ENCODE measurements at regions not wholly inside any gene's neighbourhood (a gene's known extent, or its start where the extent isn't known, plus 50 kb on each side); places are given as distances from the start of the nearest gene placed in this dataset.
"Not testable (repeated sequence)": the region's sequence is repeated elsewhere in the genome, so short reads cannot be mapped to it uniquely, and the experiment has no call there.

GRCh38 chr4:54842656-54843055 lies 184.9 kb downstream of the KIT start:
- DNase-seq = no peak

- DNase-seq = no peak
Measured at GRCh38 chr4:54842226-54842625, 184.5 kb downstream of the KIT start.

- DNase-seq = no peak
Measured at GRCh38 chr4:54840992-54841768, 183.4 kb downstream of the KIT start.

GRCh38 chr4:54840430-54840829 lies 182.7 kb downstream of the KIT start:
- no peak for DNase-seq

GRCh38 chr4:54838301-54838700 lies 180.5 kb downstream of the KIT start:
- no peak for DNase-seq

- DNase-seq = no peak
Measured at GRCh38 chr4:54837576-54838140, 179.9 kb downstream of the KIT start.

- not testable (repeated sequence) for DNase-seq
Measured at GRCh38 chr4:54828361-54828760, 170.6 kb downstream of the KIT start.

- DNase-seq = no peak
Measured at GRCh38 chr4:54823616-54824015, 165.9 kb downstream of the KIT start.

- no peak for DNase-seq
Measured at GRCh38 chr4:54819034-54819433, 161.3 kb downstream of the KIT start.

GRCh38 chr4:54818481-54818880 lies 160.7 kb downstream of the KIT start:
- DNase-seq = no peak

- DNase-seq = no peak
Measured at GRCh38 chr4:54813674-54814073, 155.9 kb downstream of the KIT start.

- DNase-seq = no peak
Measured at GRCh38 chr4:54806351-54806750, 148.6 kb downstream of the KIT start.

GRCh38 chr4:54802336-54802735 lies 144.6 kb downstream of the KIT start:
- DNase-seq = no peak

- no peak for DNase-seq
Measured at GRCh38 chr4:54800831-54801530, 143.2 kb downstream of the KIT start.

- no peak for DNase-seq
Measured at GRCh38 chr4:54794579-54794978, 136.8 kb downstream of the KIT start.

GRCh38 chr4:54793856-54794422 lies 136.2 kb downstream of the KIT start:
- DNase-seq = no peak
